Breast epithelium (tissue), 3 donors: ENCODE measurements at regions not wholly inside any gene's neighbourhood (a gene's known extent, or its start where the extent isn't known, plus 50 kb on each side); places are given as distances from the start of the nearest gene placed in this dataset.

Experiments used
- POLR2A ChIP-seq: fragments of 450-650 bp; IDR thresholded peaks from one replicate; pipeline ENCODE4 v1.6.1; 2016; ENCODE audit warnings: antibody characterized with exemption, mild to moderate bottlenecking, moderate library complexity
- POLR2AphosphoS5 ChIP-seq, 3 donors: sonication (generic); formaldehyde crosslinking; IDR thresholded peaks; one replicate each; pipeline ENCODE4 v1.6.1; 2017; ENCODE audit warnings: antibody characterized with exemption in 3 of 3
- TF ChIP-seq, protein P1 (sequence below), 3 donors: fragments of 450-650 bp; IDR thresholded peaks; one replicate each; pipeline ENCODE4 v1.5.1; 2016 to 2017; ENCODE audit warnings: antibody characterized with exemption in 3 of 3, mild to moderate bottlenecking in 3 of 3, moderate library complexity in 3 of 3

DNA sequence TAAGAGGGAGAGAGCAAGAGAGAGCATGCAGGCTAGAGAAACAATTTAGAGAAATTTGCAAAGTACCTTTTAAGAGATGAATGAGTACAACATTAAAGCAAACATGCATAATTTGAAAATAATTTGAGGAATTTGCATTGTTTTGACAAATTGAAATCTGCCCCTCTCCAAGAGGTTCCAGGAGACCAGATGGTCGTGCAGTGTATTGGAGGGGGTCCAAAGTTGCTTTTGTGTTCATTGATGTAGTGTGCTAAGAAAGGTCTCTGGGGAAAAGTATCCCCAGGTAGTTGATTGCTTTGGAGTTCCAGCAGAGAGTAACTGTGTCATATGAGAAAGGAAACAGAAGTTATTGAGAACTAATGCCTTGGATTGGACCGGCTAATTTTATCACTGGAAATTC lies 635.0 kb upstream of the TENM3 start:
- no peak for TF ChIP-seq POLR2AphosphoS5 (IDR thresholded peaks at IDR 0.05)
- TF ChIP-seq, protein P1, sequence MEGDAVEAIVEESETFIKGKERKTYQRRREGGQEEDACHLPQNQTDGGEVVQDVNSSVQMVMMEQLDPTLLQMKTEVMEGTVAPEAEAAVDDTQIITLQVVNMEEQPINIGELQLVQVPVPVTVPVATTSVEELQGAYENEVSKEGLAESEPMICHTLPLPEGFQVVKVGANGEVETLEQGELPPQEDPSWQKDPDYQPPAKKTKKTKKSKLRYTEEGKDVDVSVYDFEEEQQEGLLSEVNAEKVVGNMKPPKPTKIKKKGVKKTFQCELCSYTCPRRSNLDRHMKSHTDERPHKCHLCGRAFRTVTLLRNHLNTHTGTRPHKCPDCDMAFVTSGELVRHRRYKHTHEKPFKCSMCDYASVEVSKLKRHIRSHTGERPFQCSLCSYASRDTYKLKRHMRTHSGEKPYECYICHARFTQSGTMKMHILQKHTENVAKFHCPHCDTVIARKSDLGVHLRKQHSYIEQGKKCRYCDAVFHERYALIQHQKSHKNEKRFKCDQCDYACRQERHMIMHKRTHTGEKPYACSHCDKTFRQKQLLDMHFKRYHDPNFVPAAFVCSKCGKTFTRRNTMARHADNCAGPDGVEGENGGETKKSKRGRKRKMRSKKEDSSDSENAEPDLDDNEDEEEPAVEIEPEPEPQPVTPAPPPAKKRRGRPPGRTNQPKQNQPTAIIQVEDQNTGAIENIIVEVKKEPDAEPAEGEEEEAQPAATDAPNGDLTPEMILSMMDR (IDR thresholded peaks at IDR 0.05), result no peak
- no peak for TF ChIP-seq POLR2A
